ENCODE measurements at regions not wholly inside any gene's neighbourhood (a gene's known extent, or its start where the extent isn't known, plus 50 kb on each side); places are given as distances from the start of the nearest gene placed in this dataset.

DNA sequence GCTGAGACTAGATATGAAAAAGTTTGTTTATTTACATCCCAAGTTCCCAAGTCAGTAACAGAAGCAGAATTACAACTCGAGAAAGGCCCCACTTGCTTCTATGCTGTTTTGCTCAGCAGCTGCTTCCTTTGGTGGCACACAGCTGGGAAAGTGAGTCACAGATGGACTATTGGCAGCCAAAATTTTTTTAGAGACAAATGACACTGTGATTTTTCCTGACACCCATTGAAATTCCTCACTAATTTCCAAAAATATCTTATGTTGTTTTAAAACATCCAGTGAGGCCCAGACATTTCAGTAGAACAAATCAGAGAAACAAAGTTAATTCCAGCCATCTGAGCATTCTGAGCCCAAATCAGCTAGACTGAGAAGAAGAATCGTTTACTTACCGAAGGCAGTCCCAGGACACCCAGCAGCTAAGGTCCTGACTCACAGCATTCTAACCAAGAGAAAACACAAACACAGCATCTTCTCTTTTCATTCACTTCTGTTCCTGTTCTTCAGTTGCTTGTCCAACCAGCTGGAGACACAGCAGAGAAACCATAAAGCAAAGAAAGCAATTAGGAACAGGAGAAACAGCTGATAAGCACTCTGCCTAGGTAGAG, 188.3 kb downstream of the DAD1 start:
- no peak for TF ChIP-seq CTCF (IDR thresholded peaks at IDR 0.05)
- TF ChIP-seq POLR2AphosphoS5 (IDR thresholded peaks at IDR 0.05), result no peak
- TF ChIP-seq POLR2A (IDR thresholded peaks at IDR 0.05), result no peak
